ENCODE measurements at regions not wholly inside any gene's neighbourhood (a gene's known extent, or its start where the extent isn't known, plus 50 kb on each side); places are given as distances from the start of the nearest gene placed in this dataset.

- no peaks in the 10 kb centered on the region for H3K9me3 ChIP-seq
- no peaks in the 10 kb centered on the region for H3K27me3 ChIP-seq
- no peak overlapping the region for H3K27ac ChIP-seq
- WGBS (ENCODE audit: insufficient coverage, low coverage, low lambda C conversion rate, missing lambda C conversion rate), result 84% methylated on average over 4 of the region's 4 CpGs
- DNase-seq (no peak), ATAC-seq (no peak)
- H3K36me3 ChIP-seq, result no peaks in the 10 kb centered on the region
- no peak overlapping the region for H3K4me3 ChIP-seq
- intact Hi-C loops (cut with DNase I), result no loop called here
- TF ChIP-seq CTCF (IDR thresholded peaks at IDR 0.05), result no peak
- no peak for TF ChIP-seq POLR2A (IDR thresholded peaks at IDR 0.05)
- no peaks in the 10 kb centered on the region for H3K4me1 ChIP-seq
Observed at GRCh38 chr2:129464036-129464435, 515.4 kb upstream of the RAB6C start.

GRCh38 chr2:129464631-129465030 is 514.8 kb upstream of the RAB6C start:
- Histone ChIP-seq H3K4me3 (no peak overlapping the region), H3K36me3 (no peaks in the 10 kb centered on the region), H3K4me1 (no peaks in the 10 kb centered on the region), H3K27me3 (no peaks in the 10 kb centered on the region), H3K27ac (no peak overlapping the region), H3K9me3 (no peaks in the 10 kb centered on the region)
- intact Hi-C loops (cut with DNase I), result no loop called here
- WGBS (ENCODE audit: insufficient coverage, low coverage, low lambda C conversion rate, missing lambda C conversion rate), result 67% methylated on average over 4 of the region's 6 CpGs
- DNase-seq, result no peak
- no peak for TF ChIP-seq POLR2A (IDR thresholded peaks at IDR 0.05)
- TF ChIP-seq CTCF (IDR thresholded peaks at IDR 0.05), result no peak
- no peak for ATAC-seq

- DNase-seq (no peak), ATAC-seq (no peak)
- Histone ChIP-seq H3K4me3 (no peak overlapping the region), H3K4me1 (no peaks in the 10 kb centered on the region), H3K36me3 (no peaks in the 10 kb centered on the region), H3K27ac (no peak overlapping the region), H3K27me3 (no peaks in the 10 kb centered on the region), H3K9me3 (no peaks in the 10 kb centered on the region)
- intact Hi-C loops (cut with DNase I), result no loop called here
- 46% methylated on average over 8 of the region's 11 CpGs for WGBS (ENCODE audit: insufficient coverage, low coverage, low lambda C conversion rate, missing lambda C conversion rate)
- TF ChIP-seq POLR2A (IDR thresholded peaks at IDR 0.05), result no peak
- TF ChIP-seq CTCF (IDR thresholded peaks at IDR 0.05), result no peak
Observed at GRCh38 chr2:129465045-129465444, 514.4 kb upstream of the RAB6C start.

GRCh38 chr2:129466389-129466788 is 513.1 kb upstream of the RAB6C start:
- no peaks in the 10 kb centered on the region for H3K27me3 ChIP-seq
- TF ChIP-seq CTCF (IDR thresholded peaks at IDR 0.05) (no peak), POLR2A (IDR thresholded peaks at IDR 0.05) (no peak)
- no peaks in the 10 kb centered on the region for H3K9me3 ChIP-seq
- no peak overlapping the region for H3K27ac ChIP-seq
- H3K36me3 ChIP-seq, result no peaks in the 10 kb centered on the region
- DNase-seq (no peak), ATAC-seq (no peak)
- no peaks in the 10 kb centered on the region for H3K4me1 ChIP-seq
- whole genome bisulfite sequencing (ENCODE audit: insufficient coverage, low coverage, low lambda C conversion rate, missing lambda C conversion rate), result 81% methylated on average over 7 of the region's 13 CpGs
- H3K4me3 ChIP-seq, result no peak overlapping the region
- intact Hi-C loops (cut with DNase I), result no loop called here

All from right lobe of liver (tissue), 6 donors.